ENCODE measurements at regions not wholly inside any gene's neighbourhood (a gene's known extent, or its start where the extent isn't known, plus 50 kb on each side); places are given as distances from the start of the nearest gene placed in this dataset.

DNA sequence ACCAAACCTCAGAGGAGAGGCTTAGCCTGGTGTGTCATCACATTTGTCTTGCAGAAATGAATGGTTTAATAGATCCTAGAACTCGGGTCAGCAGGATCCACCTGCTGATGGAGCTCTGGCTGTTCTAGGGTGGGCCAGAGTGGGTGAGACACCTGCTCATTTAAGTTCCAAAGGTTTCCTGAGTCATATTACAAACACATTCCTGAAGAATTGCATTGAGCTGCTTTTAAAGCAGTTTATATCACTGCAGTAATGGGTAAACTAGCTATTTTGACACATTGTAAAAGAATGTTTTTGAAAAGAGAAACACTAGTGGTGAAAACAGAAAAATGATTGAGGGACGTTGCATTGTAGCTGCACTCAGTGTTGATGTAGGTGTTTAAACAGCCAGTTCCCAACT, 175.3 kb upstream of the TCF4 start:
- TF ChIP-seq TAF1 (IDR thresholded peaks at IDR 0.05; ENCODE audit: borderline replicate concordance, insufficient read depth, low read length), result no peak
- TF ChIP-seq, protein P1, sequence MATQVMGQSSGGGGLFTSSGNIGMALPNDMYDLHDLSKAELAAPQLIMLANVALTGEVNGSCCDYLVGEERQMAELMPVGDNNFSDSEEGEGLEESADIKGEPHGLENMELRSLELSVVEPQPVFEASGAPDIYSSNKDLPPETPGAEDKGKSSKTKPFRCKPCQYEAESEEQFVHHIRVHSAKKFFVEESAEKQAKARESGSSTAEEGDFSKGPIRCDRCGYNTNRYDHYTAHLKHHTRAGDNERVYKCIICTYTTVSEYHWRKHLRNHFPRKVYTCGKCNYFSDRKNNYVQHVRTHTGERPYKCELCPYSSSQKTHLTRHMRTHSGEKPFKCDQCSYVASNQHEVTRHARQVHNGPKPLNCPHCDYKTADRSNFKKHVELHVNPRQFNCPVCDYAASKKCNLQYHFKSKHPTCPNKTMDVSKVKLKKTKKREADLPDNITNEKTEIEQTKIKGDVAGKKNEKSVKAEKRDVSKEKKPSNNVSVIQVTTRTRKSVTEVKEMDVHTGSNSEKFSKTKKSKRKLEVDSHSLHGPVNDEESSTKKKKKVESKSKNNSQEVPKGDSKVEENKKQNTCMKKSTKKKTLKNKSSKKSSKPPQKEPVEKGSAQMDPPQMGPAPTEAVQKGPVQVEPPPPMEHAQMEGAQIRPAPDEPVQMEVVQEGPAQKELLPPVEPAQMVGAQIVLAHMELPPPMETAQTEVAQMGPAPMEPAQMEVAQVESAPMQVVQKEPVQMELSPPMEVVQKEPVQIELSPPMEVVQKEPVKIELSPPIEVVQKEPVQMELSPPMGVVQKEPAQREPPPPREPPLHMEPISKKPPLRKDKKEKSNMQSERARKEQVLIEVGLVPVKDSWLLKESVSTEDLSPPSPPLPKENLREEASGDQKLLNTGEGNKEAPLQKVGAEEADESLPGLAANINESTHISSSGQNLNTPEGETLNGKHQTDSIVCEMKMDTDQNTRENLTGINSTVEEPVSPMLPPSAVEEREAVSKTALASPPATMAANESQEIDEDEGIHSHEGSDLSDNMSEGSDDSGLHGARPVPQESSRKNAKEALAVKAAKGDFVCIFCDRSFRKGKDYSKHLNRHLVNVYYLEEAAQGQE (IDR thresholded peaks at IDR 0.05; ENCODE audit: insufficient read depth in 1 of 2, low read depth in 2 of 2, low read length in 2 of 2), result no peak
- TF ChIP-seq SIN3A (IDR thresholded peaks at IDR 0.05; ENCODE audit: borderline replicate concordance, insufficient read depth, low read length), result no peak
- TF ChIP-seq POLR2AphosphoS5 (IDR thresholded peaks at IDR 0.05; ENCODE audit: low read depth, low read length), result no peak
- no peak for TF ChIP-seq FOXP2 (optimal IDR thresholded peaks at IDR 0.05; ENCODE audit: borderline replicate concordance, extremely low read depth, extremely low read length, insufficient read depth)

Measured in PFSK-1 (cell line).